ENCODE measurements at regions not wholly inside any gene's neighbourhood (a gene's known extent, or its start where the extent isn't known, plus 50 kb on each side); places are given as distances from the start of the nearest gene placed in this dataset.

DNA sequence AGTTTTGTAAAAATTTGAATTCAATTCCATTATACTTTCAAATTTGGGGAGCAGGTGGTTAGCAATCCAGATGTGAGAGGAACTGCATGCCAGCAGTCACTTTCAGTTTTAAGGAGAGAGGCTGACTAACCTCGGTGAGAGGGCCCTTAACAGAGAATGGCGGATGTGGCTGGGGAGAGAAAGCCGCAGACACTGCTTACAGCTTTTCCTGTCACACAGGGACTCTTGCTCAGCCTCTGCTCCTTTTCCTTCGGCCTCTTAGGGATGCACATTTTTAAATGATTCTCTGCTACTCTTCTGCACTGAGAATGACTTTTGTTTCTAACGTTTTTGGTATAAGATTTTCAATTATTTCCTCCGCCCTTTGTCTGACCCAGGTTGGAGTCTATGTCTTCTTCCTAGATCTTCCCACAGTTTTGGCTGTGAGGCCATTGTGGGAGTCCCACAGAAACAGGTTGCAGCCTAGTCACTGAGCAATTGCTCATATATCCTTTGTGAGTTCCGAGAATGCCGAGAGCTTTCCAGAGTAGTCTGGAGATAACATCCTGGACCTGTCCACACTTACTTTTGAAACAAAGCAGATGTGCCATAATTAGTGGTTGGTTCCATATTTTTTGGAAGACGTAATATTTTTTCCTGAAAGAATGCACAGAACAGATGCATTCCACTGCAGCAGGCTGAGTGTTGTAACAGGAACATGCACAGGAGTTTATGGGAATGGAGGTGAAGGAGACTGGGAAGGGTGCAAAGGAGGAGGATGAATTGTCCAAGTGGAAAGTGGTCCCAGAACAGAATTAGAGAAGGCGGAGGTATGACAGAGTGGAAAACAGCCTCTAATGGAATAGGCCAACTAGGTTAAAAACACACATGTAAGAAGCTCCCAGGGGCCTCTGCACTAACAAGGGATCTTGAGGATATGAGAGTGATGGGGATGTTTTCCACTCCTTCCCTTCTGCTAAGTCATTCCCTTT lies 168.0 kb upstream of the ZNF32 start:
- peak; percentile 74 for DNase-seq (ENCODE audit: low spot score)

DNA sequence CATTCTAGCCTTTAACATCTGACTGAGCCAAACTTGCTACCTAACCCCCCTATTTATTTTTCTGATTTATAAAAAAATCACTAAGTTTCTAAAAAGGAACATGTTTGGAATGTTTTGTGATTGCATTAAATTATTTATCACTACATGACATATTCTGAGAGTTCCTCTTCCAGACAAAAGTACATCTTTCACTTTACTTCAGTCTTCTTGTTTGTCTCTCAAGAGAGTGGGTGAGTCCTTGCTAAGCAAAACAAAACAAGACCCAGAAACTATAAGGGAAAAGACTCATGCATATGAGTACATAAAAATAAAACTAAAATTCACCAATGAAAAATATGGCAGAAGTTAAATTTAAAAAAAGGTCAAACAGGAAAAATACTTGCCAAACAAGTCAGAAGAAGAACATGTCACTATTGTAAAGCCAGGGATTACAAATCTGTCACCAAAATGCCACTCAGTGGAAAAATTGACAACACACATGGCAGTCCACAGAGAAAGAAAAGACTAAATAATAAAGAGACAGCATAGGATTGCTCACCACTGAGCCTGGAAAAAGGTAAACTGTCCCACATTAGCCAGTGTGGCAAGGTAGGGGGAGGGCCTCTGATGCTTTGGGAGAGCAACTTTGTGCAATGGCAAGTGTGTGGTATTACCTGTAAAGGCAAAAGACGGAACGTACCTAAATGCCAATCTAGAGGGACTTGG lies 166.7 kb upstream of the ZNF32 start:
- DNase-seq (ENCODE audit: low spot score) = no peak

- no peak for DNase-seq (ENCODE audit: low spot score)
Measured at GRCh38 chr10:43814663-43815062, 166.0 kb upstream of the ZNF32 start.

DNA sequence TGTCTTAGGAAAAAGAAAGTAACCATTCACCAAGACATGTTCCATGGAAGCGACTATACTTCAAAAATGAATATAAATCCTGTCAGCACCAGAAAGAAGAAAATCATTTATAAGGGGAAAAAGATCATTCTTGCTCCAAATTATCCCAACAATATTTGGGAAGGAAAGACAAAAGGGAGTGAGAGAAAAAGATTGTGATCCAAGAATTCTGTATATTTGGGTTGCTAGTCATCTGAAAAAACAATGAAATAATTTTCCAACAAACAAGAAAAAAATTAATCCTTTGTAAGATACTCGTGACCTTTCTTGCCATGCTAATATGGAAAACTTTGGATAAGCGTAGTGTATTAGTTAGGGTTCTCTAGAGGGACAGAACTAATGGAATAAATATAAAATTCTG lies 163.2 kb upstream of the ZNF32 start:
- no peak for DNase-seq (ENCODE audit: low spot score)

DNA sequence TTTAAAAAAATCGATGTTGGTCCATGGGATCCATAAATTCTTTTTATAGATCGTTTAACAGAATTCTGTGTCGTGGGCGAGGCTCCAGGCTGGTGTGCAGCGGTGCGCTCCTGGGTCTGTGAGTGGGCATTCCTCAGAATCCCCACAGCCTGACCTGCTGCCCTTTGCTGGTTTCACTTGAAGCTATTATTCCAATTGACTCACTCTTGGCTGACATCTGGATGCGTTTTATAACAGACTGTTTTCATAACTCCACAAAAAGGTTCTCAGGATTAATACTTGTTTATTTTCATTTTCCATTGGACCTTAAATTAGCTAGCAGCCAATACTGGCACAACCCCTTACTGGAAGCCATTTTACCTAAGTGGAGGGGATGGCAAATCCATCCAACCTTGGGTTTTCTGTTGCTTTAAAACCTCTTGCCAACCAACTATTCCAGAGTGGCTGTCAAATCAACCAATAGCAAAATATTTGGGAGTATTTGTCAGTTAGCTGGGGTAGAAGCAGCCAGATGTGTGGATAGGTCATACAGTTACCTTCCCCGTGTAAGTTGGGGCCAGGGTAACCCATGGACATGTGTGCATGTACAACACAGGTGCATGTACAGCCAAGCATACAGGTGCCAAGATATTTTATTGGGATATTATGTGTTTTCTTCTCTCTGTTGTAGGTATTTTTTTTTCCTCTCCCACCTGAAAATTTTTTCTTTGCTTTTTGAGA lies 160.7 kb upstream of the ZNF32 start:
- DNase-seq (ENCODE audit: low spot score) = peak; percentile 93

DNA sequence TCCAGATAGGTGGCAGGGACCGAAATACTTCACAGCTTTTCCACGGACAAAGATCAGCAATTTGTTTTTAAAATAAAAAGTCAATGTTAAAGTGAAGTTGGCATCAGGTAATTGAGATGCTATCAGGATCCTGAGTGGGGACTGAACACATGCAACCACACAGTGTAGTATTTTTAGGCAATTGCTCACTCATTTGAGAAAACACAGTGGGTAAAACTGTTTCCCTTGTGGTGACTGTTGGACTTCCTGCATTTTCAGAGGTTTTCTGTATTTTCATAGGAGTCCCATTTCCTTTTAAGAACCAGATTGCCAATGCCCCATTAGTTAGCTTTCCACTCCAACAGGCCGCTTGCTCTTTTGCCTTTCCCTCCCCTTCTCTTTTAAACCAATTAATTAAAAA lies 159.5 kb upstream of the ZNF32 start:
- no peak for DNase-seq (ENCODE audit: low spot score)

DNA sequence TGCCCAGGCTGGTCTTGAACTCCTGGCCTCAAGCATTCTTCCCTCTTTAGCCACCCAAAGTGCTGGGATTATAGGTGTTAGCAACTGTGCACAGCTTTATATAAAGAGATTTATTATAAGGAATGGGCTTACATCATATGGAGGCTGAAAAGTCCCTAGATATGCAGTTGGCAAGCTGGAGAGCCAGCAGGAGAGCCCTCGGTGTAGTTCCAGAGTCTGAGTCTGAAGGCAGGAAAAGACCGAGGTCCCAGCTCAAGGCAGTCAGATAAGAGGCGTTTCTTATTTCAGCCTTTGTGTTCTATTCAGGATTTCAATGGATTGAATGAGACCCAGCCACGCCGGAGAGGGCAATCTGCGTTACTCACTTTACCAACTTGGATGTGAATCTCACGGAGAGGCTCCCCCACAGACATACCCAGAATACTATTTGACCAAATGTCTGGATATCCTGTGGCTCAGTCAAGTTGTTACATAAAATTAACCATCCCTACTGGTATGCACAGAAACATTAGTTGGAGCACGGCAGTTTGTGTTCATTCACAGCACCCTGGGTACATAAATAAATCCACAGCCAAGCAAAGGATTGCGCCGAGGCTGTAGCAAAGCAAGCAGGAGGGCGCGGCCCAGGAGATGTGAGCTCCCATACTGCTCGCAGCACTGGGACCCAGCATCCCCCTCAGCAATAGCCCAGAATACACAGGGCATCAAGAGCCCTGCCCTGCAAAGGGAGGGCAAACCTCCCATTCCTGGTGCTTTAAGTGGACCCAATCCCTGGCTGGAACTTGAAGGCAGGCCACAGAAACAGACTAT lies 158.4 kb upstream of the ZNF32 start:
- no peak for DNase-seq (ENCODE audit: low spot score)

DNA sequence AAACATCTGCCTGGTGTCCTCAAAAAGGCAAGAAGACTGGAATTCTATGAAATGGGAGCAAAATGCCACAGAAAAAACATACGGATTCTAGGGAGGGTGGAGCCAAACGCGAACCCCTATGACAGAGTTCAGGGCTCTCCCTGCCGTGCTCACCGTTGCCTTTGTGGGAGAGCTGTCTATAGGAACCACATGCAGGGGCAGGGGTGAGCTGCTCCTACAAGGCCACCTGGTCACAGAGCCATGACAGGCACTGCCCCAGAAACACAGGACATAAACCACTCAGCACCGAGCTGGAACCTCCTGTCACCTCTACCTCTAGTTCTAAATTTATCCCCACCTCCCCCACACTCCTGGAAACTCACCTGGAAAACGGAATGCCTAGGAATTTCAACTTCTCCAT lies 155.1 kb upstream of the ZNF32 start:
- no peak for DNase-seq (ENCODE audit: low spot score)

GRCh38 chr10:43802988-43803696 lies 154.5 kb upstream of the ZNF32 start:
- no peak for DNase-seq (ENCODE audit: low spot score)

- no peak for DNase-seq (ENCODE audit: low spot score)
Measured at GRCh38 chr10:43801626-43802025, 152.9 kb upstream of the ZNF32 start.

- no peak for DNase-seq (ENCODE audit: low spot score)
Measured at GRCh38 chr10:43801140-43801539, 152.5 kb upstream of the ZNF32 start.

- DNase-seq (ENCODE audit: low spot score) = no peak
Measured at GRCh38 chr10:43796781-43797180, 148.1 kb upstream of the ZNF32 start.

DNA sequence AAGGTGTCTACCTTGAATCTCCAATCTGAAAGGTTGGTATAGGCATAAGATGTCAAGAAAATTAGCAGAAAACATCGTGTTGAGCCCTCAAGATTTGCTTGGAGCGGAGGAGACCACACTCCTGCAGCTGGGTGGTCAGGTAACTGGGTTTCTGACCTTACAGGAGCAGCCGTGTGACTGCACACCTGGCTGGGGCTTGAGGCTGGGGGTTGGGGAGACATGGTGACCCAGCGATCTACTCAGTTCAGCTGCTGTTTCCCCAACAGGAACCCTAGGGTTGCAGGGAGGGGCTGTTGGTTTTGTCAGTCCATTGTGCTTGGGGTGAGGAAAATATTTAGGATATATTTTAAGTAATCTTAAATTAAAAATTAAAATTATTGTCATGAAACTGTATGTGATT lies 147.0 kb upstream of the ZNF32 start:
- no peak for DNase-seq (ENCODE audit: low spot score)

- DNase-seq (ENCODE audit: low spot score) = no peak
Measured at GRCh38 chr10:43795093-43795492, 146.4 kb upstream of the ZNF32 start.

- no peak for DNase-seq (ENCODE audit: low spot score)
Measured at GRCh38 chr10:43794181-43794815, 145.6 kb upstream of the ZNF32 start.

DNA sequence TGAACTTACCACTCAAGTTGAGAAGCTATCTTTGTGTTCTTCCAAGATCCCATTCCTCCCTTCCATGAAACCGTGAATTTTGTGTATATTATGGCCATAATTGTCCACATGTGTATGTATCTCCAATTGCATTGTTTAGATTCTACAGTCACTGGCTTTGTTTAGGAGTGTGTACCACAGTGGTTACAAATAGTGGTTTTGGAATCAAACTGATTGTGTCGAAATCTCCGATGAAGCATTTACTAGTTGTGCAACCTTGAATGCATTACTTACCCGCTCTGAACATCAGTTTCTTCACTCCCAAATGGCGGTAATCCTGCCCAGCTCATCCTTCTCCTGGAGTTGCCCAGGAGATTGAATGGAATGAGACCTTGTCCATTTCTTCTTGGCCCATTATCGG lies 145.0 kb upstream of the ZNF32 start:
- DNase-seq (ENCODE audit: low spot score) = peak; percentile 49

- no peak for DNase-seq (ENCODE audit: low spot score)
Measured at GRCh38 chr10:43790147-43790546, 141.5 kb upstream of the ZNF32 start.

DNA sequence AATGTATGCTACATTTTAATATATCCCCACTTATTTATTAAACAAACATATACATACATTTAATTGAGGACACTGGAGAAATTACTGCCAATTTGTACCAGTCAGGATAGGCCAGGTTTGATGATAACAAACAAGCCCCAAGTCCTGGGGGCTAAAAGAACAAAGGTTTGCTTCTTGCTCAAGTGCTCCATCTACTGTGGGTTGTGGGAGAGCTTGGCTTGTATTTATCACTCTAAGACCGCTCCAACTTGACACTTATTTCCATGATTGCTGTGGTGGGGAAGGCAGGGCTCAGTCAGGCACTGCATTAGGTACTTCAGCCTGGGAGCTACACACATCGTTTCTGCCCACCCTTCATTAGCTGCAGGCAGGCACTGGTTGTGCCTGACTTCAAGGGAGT lies 136.6 kb upstream of the ZNF32 start:
- DNase-seq (ENCODE audit: low spot score) = no peak

GRCh38 chr10:43782814-43783213 lies 134.1 kb upstream of the ZNF32 start:
- no peak for DNase-seq (ENCODE audit: low spot score)

DNA sequence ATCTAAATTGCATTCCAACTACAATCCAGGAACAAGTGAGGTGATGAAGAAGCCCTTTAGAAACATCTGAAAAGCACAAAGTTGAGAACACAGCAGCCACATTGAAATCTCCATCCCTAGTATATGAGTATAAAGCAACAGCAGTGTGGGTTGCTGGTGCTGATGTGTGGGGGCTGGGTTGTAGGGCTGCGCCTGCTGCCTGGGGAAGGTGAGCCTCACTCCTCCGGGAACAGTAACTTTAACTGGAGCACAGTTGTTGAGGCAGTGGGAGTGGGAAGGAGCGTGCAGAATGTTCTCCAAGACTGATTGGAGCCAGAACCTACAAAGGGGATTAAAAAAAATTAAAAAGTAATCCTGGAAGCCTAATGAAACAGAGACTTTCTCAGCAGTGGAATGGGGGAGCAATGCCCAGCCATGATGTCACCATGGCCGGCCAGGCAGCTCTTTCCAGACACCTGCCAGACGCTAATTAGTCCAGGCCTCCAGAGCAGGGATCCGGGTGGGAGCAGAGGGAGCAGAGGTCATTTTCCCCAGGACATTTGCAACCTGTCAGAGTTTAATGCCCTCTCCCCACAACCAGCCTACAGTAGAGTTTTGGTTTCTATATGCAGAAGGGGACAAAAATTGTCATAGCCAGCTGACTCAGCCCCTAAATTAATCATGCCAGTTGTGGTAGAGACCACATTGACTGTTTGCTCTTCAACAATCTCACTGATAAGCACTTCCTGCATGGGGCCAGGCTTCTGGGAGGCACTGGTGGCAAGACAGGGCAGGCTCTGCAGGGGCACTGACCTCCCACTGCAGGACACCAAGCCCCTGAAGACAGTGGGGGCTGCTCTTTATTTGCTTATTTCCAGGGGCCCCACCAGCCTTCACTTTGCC lies 133.0 kb upstream of the ZNF32 start:
- no peak for DNase-seq (ENCODE audit: low spot score)

Data from AG08395 (cell line).